ENCODE measurements at regions not wholly inside any gene's neighbourhood (a gene's known extent, or its start where the extent isn't known, plus 50 kb on each side); places are given as distances from the start of the nearest gene placed in this dataset.

GRCh38 chr10:10818082-10818481 lies 199.6 kb upstream of the CELF2 start:
- no peak for DNase-seq (ENCODE audit: extremely low spot score)
- no peak for TF ChIP-seq CTCF (IDR thresholded peaks at IDR 0.05; ENCODE audit: control extremely low read depth, extremely low read depth, low read depth, missing control alignments)
- CTCF ChIA-PET = no interaction called here
- POLR2A ChIA-PET = no interaction called here

- ChIA-PET POLR2A (no interaction called here), CTCF (no interaction called here)
- no peak for TF ChIP-seq CTCF (IDR thresholded peaks at IDR 0.05; ENCODE audit: control extremely low read depth, extremely low read depth, low read depth, missing control alignments)
- no peak for DNase-seq (ENCODE audit: extremely low spot score)
Observed at GRCh38 chr10:10819206-10819856, 198.3 kb upstream of the CELF2 start.

- TF ChIP-seq CTCF (IDR thresholded peaks at IDR 0.05; ENCODE audit: control extremely low read depth, extremely low read depth, low read depth, missing control alignments) = no peak
- POLR2A ChIA-PET = no interaction called here
- DNase-seq (ENCODE audit: extremely low spot score) = no peak
- CTCF ChIA-PET = no interaction called here
Observed at GRCh38 chr10:10821926-10822325, 195.7 kb upstream of the CELF2 start.

GRCh38 chr10:10824591-10825148 lies 193.0 kb upstream of the CELF2 start:
- ChIA-PET POLR2A (no interaction called here), CTCF (no interaction called here)
- no peak for TF ChIP-seq CTCF (IDR thresholded peaks at IDR 0.05; ENCODE audit: control extremely low read depth, extremely low read depth, low read depth, missing control alignments)
- DNase-seq (ENCODE audit: extremely low spot score) = no peak

GRCh38 chr10:10826125-10826524 lies 191.5 kb upstream of the CELF2 start:
- TF ChIP-seq CTCF (IDR thresholded peaks at IDR 0.05; ENCODE audit: control extremely low read depth, extremely low read depth, low read depth, missing control alignments) = no peak
- POLR2A ChIA-PET = no interaction called here
- CTCF ChIA-PET = no interaction called here

GRCh38 chr10:10828623-10829022 lies 189.0 kb upstream of the CELF2 start:
- ChIA-PET CTCF (no interaction called here), POLR2A (no interaction called here)
- no peak for TF ChIP-seq CTCF (IDR thresholded peaks at IDR 0.05; ENCODE audit: control extremely low read depth, extremely low read depth, low read depth, missing control alignments)
- DNase-seq (ENCODE audit: extremely low spot score) = no peak

More at GRCh38 chr10:10826125-10826524, 191.5 kb upstream of the CELF2 start:
- DNase-seq (ENCODE audit: extremely low spot score) = no peak
